H9 (cell line): ENCODE measurements at regions not wholly inside any gene's neighbourhood (a gene's known extent, or its start where the extent isn't known, plus 50 kb on each side); places are given as distances from the start of the nearest gene placed in this dataset.
A peak's percentile ranks its signal among the peaks of the same experiment; 100 is the strongest.

ENCODE experiments used
- DNase-seq: peaks from one replicate; pipeline ENCODE4 v3.0.0-alpha.2; 2017
- H2AFZ ChIP-seq: one replicate; pipeline ENCODE4 v1.6.1; 2013; ENCODE audit warnings: mild to moderate bottlenecking, low read length, control low read depth, moderate library complexity
- H2AK5ac ChIP-seq: 2 replicates; pipeline ENCODE4 v1.6.1; 2013; ENCODE audit warnings: low read length, control low read depth, mixed read lengths; ENCODE audit not compliant: insufficient read length
- H2BK120ac ChIP-seq: one replicate; pipeline ENCODE4 v1.6.1; 2013; ENCODE audit warnings: low read depth, mild to moderate bottlenecking, low read length, control low read depth, inconsistent platforms; ENCODE audit not compliant: poor library complexity, severe bottlenecking
- H2BK12ac ChIP-seq: 2 replicates; pipeline ENCODE4 v1.6.1; 2013; ENCODE audit warnings: low read length, control low read depth, mixed read lengths, low read depth; ENCODE audit not compliant: insufficient read length
- H2BK15ac ChIP-seq: 2 replicates; pipeline ENCODE4 v1.6.1; 2013; ENCODE audit warnings: low read depth, low read length, control low read depth
- H2BK20ac ChIP-seq: one replicate; pipeline ENCODE4 v1.6.1; 2013; ENCODE audit warnings: low read depth, mild to moderate bottlenecking, low read length, control low read depth, inconsistent platforms; ENCODE audit not compliant: poor library complexity, severe bottlenecking
- H2BK5ac ChIP-seq: 2 replicates; pipeline ENCODE4 v1.6.1; 2013; ENCODE audit warnings: low read length, control low read depth, mixed read lengths; ENCODE audit not compliant: insufficient read length
- H3K14ac ChIP-seq: 2 replicates; pipeline ENCODE4 v1.6.1; 2013; ENCODE audit warnings: low read length, control low read depth; ENCODE audit not compliant: insufficient read depth
- H3K18ac ChIP-seq: 2 replicates; pipeline ENCODE4 v1.6.1; 2013; ENCODE audit warnings: low read depth, mild to moderate bottlenecking, mixed read lengths, low read length, control low read depth; ENCODE audit not compliant: insufficient read length
- H3K23ac ChIP-seq: 2 replicates; pipeline ENCODE4 v1.6.1; 2013; ENCODE audit warnings: low read length, control low read depth, mixed read lengths, low read depth; ENCODE audit not compliant: insufficient read length
- H3K23me2 ChIP-seq: 2 replicates; pipeline ENCODE4 v1.6.1; 2013; ENCODE audit warnings: low read depth, mild to moderate bottlenecking, mixed read lengths, low read length, control low read depth; ENCODE audit not compliant: insufficient read length, poor library complexity, severe bottlenecking
- H3K27ac ChIP-seq: 2 replicates; pipeline ENCODE4 v1.5.1; 2013; ENCODE audit warnings: low read length, control low read depth, mixed read lengths, low read depth; ENCODE audit not compliant: insufficient read length
- H3K27me3 ChIP-seq: 2 replicates; pipeline ENCODE4 v1.6.1; 2013; ENCODE audit warnings: low read length, control low read depth, inconsistent platforms; ENCODE audit not compliant: insufficient read depth
- H3K4ac ChIP-seq: 2 replicates; pipeline ENCODE4 v1.6.1; 2013; ENCODE audit warnings: low read depth, mild to moderate bottlenecking, control low read depth, inconsistent platforms, low read length, moderate library complexity
- H3K4me1 ChIP-seq: 2 replicates; pipeline ENCODE4 v1.6.1; 2013; ENCODE audit warnings: low read length, control low read depth, inconsistent platforms; ENCODE audit not compliant: insufficient read depth
- H3K4me2 ChIP-seq: 2 replicates; pipeline ENCODE4 v1.6.1; 2013; ENCODE audit warnings: low read length, control low read depth, mixed read lengths; ENCODE audit not compliant: insufficient read length, insufficient read depth
- H3K56ac ChIP-seq: 2 replicates; pipeline ENCODE4 v1.6.1; 2013; ENCODE audit warnings: low read depth, mild to moderate bottlenecking, mixed read lengths, low read length, control low read depth; ENCODE audit not compliant: insufficient read length
- H3K79me1 ChIP-seq: 2 replicates; pipeline ENCODE4 v1.6.1; 2013; ENCODE audit warnings: low read depth, mild to moderate bottlenecking, moderate library complexity, low read length, control low read depth, inconsistent platforms; ENCODE audit not compliant: insufficient read depth, poor library complexity, severe bottlenecking
- H3K79me2 ChIP-seq: 2 replicates; pipeline ENCODE4 v1.6.1; 2013; ENCODE audit warnings: low read length, control low read depth, inconsistent platforms; ENCODE audit not compliant: insufficient read depth
- H3K9ac ChIP-seq: 2 replicates; pipeline ENCODE4 v1.6.1; 2013; ENCODE audit warnings: low read length, control low read depth, mixed read lengths; ENCODE audit not compliant: insufficient read length; ENCODE audit errors: extremely low read depth
- H3K9me3 ChIP-seq: one replicate; pipeline ENCODE4 v1.6.1; 2013; ENCODE audit warnings: low read depth, low read length, inconsistent platforms; ENCODE audit not compliant: control insufficient read depth
- H3T11ph ChIP-seq: one replicate; pipeline ENCODE4 v1.6.1; 2013; ENCODE audit warnings: mild to moderate bottlenecking, low read length, control low read depth, inconsistent platforms
- H4K20me1 ChIP-seq: one replicate; pipeline ENCODE4 v1.6.1; 2013; ENCODE audit not compliant: control insufficient read depth, insufficient read length, insufficient read depth
- H4K5ac ChIP-seq: 2 replicates; pipeline ENCODE4 v1.6.1; 2013; ENCODE audit warnings: low read depth, mild to moderate bottlenecking, mixed read lengths, low read length, control low read depth; ENCODE audit not compliant: insufficient read length
- H4K8ac ChIP-seq: replicated peaks from 2 replicates; pipeline ENCODE4 v1.6.1; 2013; ENCODE audit warnings: low read length, control low read depth, mixed read lengths, low read depth; ENCODE audit not compliant: insufficient read length
- H4K91ac ChIP-seq: 2 replicates; pipeline ENCODE4 v1.6.1; 2013; ENCODE audit warnings: low read depth, mild to moderate bottlenecking, moderate library complexity, mixed read lengths, low read length, control low read depth; ENCODE audit not compliant: insufficient read length
- H3K27ac Mint-ChIP-seq, 3 experiments: 2 replicates in 2 of 3; 3 replicates in 1 of 3; pipeline ENCODE4 v1.8.0; 2020 to 2021; ENCODE audit warnings: mixed read lengths in 3 of 3, mild to moderate bottlenecking in 1 of 3, moderate library complexity in 1 of 3
- H3K27me3 Mint-ChIP-seq: 2 replicates; pipeline ENCODE4 v1.8.0; 2021; ENCODE audit warnings: low read depth, mild to moderate bottlenecking, moderate library complexity, mixed read lengths
- H3K36me3 Mint-ChIP-seq, 3 experiments: 2 replicates in 2 of 3; 3 replicates in 1 of 3; pipeline ENCODE4 v1.8.0; 2020 to 2021; ENCODE audit warnings: low read depth in 3 of 3, mixed read lengths in 3 of 3; ENCODE audit not compliant: insufficient read depth in 1 of 3
- H3K4me1 Mint-ChIP-seq, 2 experiments: 2 replicates each; pipeline ENCODE4 v1.8.0; 2020; ENCODE audit warnings: mixed read lengths in 2 of 2
- H3K4me3 Mint-ChIP-seq, 2 experiments: 2 replicates in 1 of 2; 3 replicates in 1 of 2; pipeline ENCODE4 v1.8.0; 2020 to 2021; ENCODE audit warnings: mild to moderate bottlenecking in 2 of 2, mixed read lengths in 2 of 2, moderate library complexity in 1 of 2
- H3K9me3 Mint-ChIP-seq, 2 experiments: 2 replicates in 1 of 2; 3 replicates in 1 of 2; pipeline ENCODE4 v1.8.0; 2020; ENCODE audit warnings: mild to moderate bottlenecking in 2 of 2, mixed read lengths in 2 of 2, moderate library complexity in 1 of 2
- WGBS: extraction: QIAGEN DNeasy Blood & Tissue Kit; methylation state at CpG from one replicate; pipeline ENCODE4 v1.1.7; 2013; ENCODE audit warnings: missing lambda C conversion rate, low lambda C conversion rate, mixed read lengths; ENCODE audit not compliant: insufficient read length; ENCODE audit errors: extremely low coverage; 5-methylcytosine and 5-hydroxymethylcytosine counted together
- TF ChIP-seq, protein P1 (sequence below): fragments of 200-600 bp; sonication (generic); conservative IDR thresholded peaks from 3 replicates; pipeline ENCODE4 v1.8.0; 2021; ENCODE audit warnings: antibody characterized with exemption, mild to moderate bottlenecking

DNA sequence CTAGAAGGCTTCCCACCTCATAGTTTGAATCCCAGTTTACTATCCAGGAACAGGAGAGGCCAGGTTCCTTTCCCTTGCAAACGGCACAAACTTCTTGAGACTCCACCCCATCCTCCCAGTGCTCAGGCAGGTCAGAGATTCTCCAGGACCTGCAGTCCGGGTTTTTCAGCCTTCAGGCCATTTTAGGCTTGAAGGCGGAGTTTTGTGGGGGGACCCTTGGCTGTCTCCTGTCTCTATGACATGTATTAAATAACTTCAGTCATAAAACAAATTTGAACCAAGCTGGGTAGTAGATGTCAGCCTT is 230.1 kb downstream of the NFATC2 start:
- Histone ChIP-seq H3K23ac (no peak overlapping the region), H3K27ac (no peak overlapping the region), H2AK5ac (no peak overlapping the region), H3K9me3 (peaks cover 9% of the 10 kb centered on the region), H3K23me2 (no peaks in the 10 kb centered on the region), H3K14ac (no peak overlapping the region), H3K9ac (no peak overlapping the region), H2BK12ac (no peak overlapping the region), H2BK120ac (no peak overlapping the region), H3K4ac (no peak overlapping the region), H4K5ac (no peak overlapping the region), H3K4me1 (peaks cover 5% of the 10 kb centered on the region; the same call in 1 of the 2 replicates), H3K18ac (no peak overlapping the region), H3T11ph (no peak overlapping the region), H2BK20ac (no peak overlapping the region), H3K27me3 (no peaks in the 10 kb centered on the region; the same call in 1 of the 2 replicates), H3K79me1 (no peaks in the 10 kb centered on the region), H2BK5ac (no peak overlapping the region), H3K79me2 (no peaks in the 10 kb centered on the region), H4K20me1 (no peaks in the 10 kb centered on the region), H3K4me2 (peak overlapping the region; percentile 42), H2AFZ (no peak overlapping the region), H4K91ac (no peak overlapping the region), H3K56ac (no peak overlapping the region), H4K8ac (no peak overlapping the region), H2BK15ac (no peak overlapping the region)
- peaks cover 23 to 25% of the 10 kb centered on the region in 2 experiments for H3K9me3 Mint-ChIP-seq
- peak; percentile 54 for DNase-seq
- no CpG with 5 or more reads among the region's 3 CpGs for WGBS
- TF ChIP-seq, protein P1, sequence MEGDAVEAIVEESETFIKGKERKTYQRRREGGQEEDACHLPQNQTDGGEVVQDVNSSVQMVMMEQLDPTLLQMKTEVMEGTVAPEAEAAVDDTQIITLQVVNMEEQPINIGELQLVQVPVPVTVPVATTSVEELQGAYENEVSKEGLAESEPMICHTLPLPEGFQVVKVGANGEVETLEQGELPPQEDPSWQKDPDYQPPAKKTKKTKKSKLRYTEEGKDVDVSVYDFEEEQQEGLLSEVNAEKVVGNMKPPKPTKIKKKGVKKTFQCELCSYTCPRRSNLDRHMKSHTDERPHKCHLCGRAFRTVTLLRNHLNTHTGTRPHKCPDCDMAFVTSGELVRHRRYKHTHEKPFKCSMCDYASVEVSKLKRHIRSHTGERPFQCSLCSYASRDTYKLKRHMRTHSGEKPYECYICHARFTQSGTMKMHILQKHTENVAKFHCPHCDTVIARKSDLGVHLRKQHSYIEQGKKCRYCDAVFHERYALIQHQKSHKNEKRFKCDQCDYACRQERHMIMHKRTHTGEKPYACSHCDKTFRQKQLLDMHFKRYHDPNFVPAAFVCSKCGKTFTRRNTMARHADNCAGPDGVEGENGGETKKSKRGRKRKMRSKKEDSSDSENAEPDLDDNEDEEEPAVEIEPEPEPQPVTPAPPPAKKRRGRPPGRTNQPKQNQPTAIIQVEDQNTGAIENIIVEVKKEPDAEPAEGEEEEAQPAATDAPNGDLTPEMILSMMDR = no peak
- H3K4me1 Mint-ChIP-seq = peaks cover 49 to 53% of the 10 kb centered on the region in 2 experiments
- H3K27me3 Mint-ChIP-seq = peaks cover 14% of the 10 kb centered on the region
- H3K36me3 Mint-ChIP-seq = peaks cover 9 to 26% (median 18%) of the 10 kb centered on the region in 3 experiments
- peak overlapping the region; percentile 86 to 93 (median 93); a peak in 5 of 7 replicates for H3K27ac Mint-ChIP-seq
- H3K4me3 Mint-ChIP-seq = peak overlapping the region in 1 of 2 experiments; percentile 59; a peak in 2 of 5 replicates
